ENCODE measurements at regions not wholly inside any gene's neighbourhood (a gene's known extent, or its start where the extent isn't known, plus 50 kb on each side); places are given as distances from the start of the nearest gene placed in this dataset.

GRCh38 chr13:30133996-30134395 lies 173.4 kb downstream of the KATNAL1 start:
- TF ChIP-seq EP300 (IDR thresholded peaks at IDR 0.05; ENCODE audit: low read depth) (no peak), POLR2AphosphoS5 (IDR thresholded peaks at IDR 0.05) (no peak)

Measured in transverse colon (tissue), 3 donors.